MM.1S (cell line): ENCODE measurements at regions not wholly inside any gene's neighbourhood (a gene's known extent, or its start where the extent isn't known, plus 50 kb on each side); places are given as distances from the start of the nearest gene placed in this dataset.

ENCODE experiments used
- EZH2phosphoT487 ChIP-seq: fragments of 300-600 bp; sonication (generic); IDR thresholded peaks from 2 replicates; pipeline ENCODE4 v1.6.1; 2018; ENCODE audit warnings: antibody characterized with exemption, low read length
- TF ChIP-seq, protein P1 (sequence below): fragments of 300-600 bp; sonication (generic); IDR thresholded peaks from 2 replicates; pipeline ENCODE4 v1.5.1; 2016; ENCODE audit warnings: antibody characterized with exemption, low read length, mixed read lengths

DNA sequence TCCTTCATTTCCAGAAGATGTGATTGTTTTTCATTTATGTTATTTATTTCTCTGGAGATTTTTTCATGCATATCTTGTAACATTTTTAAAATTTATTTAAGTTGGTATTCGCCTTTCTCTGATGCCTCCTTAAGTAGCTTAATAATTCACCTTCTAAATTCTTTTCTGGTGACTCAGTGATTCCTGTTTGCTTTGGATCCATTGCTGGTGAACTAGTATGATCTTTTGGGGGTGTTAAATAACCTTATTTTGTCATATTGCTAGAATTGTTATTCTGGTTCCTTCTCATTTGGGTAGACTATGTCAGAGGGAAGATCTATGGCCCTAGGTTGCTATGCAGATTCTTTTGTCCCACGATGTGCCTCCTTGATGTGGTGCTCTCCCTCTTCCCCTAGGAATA is 1347.2 kb upstream of the B3GALT2 start:
- no peak for TF ChIP-seq EZH2phosphoT487
- TF ChIP-seq, protein P1, sequence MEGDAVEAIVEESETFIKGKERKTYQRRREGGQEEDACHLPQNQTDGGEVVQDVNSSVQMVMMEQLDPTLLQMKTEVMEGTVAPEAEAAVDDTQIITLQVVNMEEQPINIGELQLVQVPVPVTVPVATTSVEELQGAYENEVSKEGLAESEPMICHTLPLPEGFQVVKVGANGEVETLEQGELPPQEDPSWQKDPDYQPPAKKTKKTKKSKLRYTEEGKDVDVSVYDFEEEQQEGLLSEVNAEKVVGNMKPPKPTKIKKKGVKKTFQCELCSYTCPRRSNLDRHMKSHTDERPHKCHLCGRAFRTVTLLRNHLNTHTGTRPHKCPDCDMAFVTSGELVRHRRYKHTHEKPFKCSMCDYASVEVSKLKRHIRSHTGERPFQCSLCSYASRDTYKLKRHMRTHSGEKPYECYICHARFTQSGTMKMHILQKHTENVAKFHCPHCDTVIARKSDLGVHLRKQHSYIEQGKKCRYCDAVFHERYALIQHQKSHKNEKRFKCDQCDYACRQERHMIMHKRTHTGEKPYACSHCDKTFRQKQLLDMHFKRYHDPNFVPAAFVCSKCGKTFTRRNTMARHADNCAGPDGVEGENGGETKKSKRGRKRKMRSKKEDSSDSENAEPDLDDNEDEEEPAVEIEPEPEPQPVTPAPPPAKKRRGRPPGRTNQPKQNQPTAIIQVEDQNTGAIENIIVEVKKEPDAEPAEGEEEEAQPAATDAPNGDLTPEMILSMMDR, result no peak
